ENCODE measurements at regions not wholly inside any gene's neighbourhood (a gene's known extent, or its start where the extent isn't known, plus 50 kb on each side); places are given as distances from the start of the nearest gene placed in this dataset.

GRCh38 chr4:184324939-184325477, 107.3 kb upstream of the ENPP6 start:
- no peak overlapping the region for H3K4me3 ChIP-seq (ENCODE audit: low read length)
- no peak for DNase-seq (ENCODE audit: low read depth)
- TF ChIP-seq CTCF (conservative IDR thresholded peaks at IDR 0.05; ENCODE audit: low read length): no peak

GRCh38 chr4:184322328-184323025, 104.8 kb upstream of the ENPP6 start:
- no peak for DNase-seq (ENCODE audit: low read depth)
- H3K4me3 ChIP-seq (ENCODE audit: low read length): no peak overlapping the region
- no peak for TF ChIP-seq CTCF (conservative IDR thresholded peaks at IDR 0.05; ENCODE audit: low read length)

- H3K4me3 ChIP-seq (ENCODE audit: low read length): no peak overlapping the region
- DNase-seq (ENCODE audit: low read depth): no peak
- TF ChIP-seq CTCF (conservative IDR thresholded peaks at IDR 0.05; ENCODE audit: low read length): no peak
Measured at GRCh38 chr4:184320631-184321030, 103.0 kb upstream of the ENPP6 start.

- DNase-seq (ENCODE audit: low read depth): no peak
- no peak overlapping the region for H3K4me3 ChIP-seq (ENCODE audit: low read length)
- no peak for TF ChIP-seq CTCF (conservative IDR thresholded peaks at IDR 0.05; ENCODE audit: low read length)
Measured at GRCh38 chr4:184318852-184319251, 101.2 kb upstream of the ENPP6 start.

GRCh38 chr4:184317234-184317918, 99.7 kb upstream of the ENPP6 start:
- TF ChIP-seq CTCF (conservative IDR thresholded peaks at IDR 0.05; ENCODE audit: low read length): no peak
- H3K4me3 ChIP-seq (ENCODE audit: low read length): no peak overlapping the region
- DNase-seq (ENCODE audit: low read depth): no peak

GRCh38 chr4:184316821-184317220, 99.1 kb upstream of the ENPP6 start:
- no peak overlapping the region for H3K4me3 ChIP-seq (ENCODE audit: low read length)
- TF ChIP-seq CTCF (conservative IDR thresholded peaks at IDR 0.05; ENCODE audit: low read length): no peak
- DNase-seq (ENCODE audit: low read depth): no peak
